Medulla oblongata (tissue), 1 donor: ENCODE measurements at regions not wholly inside any gene's neighbourhood (a gene's known extent, or its start where the extent isn't known, plus 50 kb on each side); places are given as distances from the start of the nearest gene placed in this dataset.
A peak's percentile ranks its signal among the peaks of the same experiment; 100 is the strongest.

Experiments used
- DNase-seq: peaks from one replicate; pipeline ENCODE4 v3.0.0-alpha.2; 2015; ENCODE audit errors: extremely low spot score

DNA sequence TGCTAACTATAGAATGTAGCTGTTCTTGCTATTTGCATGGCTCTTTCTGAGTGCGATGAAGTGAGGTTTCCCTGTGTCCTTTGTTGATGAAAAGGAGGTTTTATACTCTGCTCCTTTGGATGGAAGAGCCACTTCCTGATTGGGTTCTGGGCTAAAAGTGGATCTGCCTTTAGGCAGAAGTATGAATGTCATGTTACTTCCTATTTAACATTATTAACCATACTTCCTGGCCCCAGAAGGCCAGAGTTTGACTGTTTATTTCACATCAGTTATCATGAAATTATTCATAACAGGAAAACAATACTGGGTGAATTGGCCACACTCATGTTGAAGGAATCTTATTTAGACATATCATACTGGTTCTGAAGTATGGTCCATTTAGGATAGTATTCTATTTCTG lies 386.2 kb downstream of the PCDH7 start:
- no peak for DNase-seq

- DNase-seq: no peak
Measured at GRCh38 chr4:31107362-31107761, 387.2 kb downstream of the PCDH7 start.

GRCh38 chr4:31108762-31109161 lies 388.6 kb downstream of the PCDH7 start:
- no peak for DNase-seq

- no peak for DNase-seq
Measured at GRCh38 chr4:31111790-31112189, 391.6 kb downstream of the PCDH7 start.

DNA sequence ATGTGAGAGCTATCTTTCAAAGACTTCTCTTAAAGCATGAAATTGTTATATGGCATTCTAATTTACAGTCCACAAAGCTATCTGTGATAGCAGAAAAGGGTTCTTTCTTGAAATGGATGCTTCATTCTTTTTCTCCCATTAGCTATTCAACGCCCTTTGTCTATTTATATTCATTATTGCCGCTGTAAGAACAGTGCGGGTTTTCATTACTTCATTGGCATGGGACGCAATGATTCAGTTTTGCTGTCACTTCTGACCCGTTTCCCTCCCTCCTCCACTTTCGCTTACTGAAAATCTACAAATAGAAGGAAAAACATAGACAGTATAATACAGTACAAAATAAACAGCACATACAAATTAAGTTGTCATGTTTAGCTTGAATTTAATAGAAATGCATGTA lies 394.6 kb downstream of the PCDH7 start:
- DNase-seq: peak; percentile 66

- no peak for DNase-seq
Measured at GRCh38 chr4:31124008-31124585, 403.9 kb downstream of the PCDH7 start.

DNA sequence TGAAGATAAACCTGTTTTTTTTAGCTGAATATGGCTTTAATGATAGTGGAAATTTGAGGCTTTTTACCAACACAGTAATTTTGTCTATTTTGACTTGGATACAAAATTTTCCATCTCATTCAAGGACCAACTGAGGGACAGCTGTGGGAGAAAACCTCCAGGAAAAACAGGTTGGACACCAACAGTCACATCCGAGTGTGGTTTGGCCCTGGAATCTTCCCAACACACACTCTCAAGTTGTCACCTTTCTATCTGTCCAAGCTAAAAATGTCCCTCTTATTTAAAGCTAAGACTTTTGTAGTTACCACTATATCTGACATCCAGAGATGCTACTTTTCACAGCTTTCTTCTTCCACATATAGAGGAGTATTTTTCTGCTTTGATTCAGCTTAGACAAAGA lies 404.9 kb downstream of the PCDH7 start:
- DNase-seq: no peak

DNA sequence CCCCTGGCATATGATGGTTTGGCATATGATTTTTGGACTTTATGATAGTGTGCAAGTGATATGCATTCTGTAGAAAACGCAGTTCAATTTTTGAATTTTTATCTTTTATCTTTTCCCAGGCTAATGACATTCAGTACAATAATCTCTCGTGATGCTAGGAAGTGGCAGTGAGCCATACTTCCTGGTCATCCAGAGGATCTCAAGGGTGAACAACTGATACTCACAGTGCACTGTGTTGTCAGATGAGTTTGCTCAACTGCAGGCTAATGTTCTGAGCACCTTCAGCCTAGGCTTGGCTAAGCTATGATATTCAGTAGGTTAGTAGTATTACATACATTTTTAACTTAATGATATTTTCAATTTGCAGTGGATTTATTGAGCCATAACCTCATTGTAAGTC lies 405.3 kb downstream of the PCDH7 start:
- DNase-seq: no peak

DNA sequence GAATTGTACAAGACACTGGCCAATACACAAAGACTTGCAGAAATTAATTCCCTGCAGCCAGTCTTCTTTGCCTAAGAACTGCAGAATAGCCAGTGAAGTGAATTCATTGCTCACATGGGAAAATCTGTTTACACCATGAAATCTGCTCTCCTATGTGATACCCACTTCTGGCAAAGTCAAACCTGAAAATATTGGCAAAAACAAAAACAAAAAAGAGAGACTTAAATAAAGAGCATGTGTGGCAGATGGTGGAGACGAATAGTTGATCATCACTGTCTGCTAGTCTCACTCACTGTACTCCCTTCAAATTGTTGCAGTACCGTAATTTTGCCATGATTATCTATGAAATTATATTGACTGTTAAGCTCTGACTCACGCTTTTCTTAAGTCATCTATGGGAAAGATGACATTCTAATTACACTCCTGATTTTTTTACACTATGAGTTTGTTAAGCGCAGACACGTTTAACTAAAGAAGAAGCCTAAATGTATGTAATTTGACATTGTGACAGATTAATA lies 406.8 kb downstream of the PCDH7 start:
- no peak for DNase-seq

GRCh38 chr4:31130930-31131329 lies 410.8 kb downstream of the PCDH7 start:
- no peak for DNase-seq

- DNase-seq: no peak
Measured at GRCh38 chr4:31134720-31135119, 414.6 kb downstream of the PCDH7 start.

DNA sequence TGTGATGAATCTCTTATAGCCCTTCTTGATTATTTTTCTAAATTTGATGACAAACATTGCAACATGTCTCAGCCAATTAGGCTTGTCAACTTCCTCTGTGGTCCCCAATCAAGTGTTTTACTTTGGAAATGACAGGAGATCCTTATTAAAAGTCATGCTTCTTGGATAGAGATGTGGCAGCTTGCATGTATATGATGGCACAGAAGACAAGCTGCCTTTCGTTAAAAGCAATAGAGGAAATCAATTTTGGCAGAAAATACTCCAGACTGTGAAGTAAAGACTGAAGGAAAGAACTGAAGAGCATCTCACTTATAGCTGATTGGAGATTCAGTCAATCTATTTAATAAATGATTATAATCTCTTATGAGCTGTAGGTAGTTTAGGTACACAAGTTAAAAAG lies 419.6 kb downstream of the PCDH7 start:
- no peak for DNase-seq

GRCh38 chr4:31141095-31141831 lies 421.1 kb downstream of the PCDH7 start:
- no peak for DNase-seq

GRCh38 chr4:31141832-31142142 lies 421.6 kb downstream of the PCDH7 start:
- DNase-seq: no peak

- DNase-seq: no peak
Measured at GRCh38 chr4:31146366-31146765, 426.2 kb downstream of the PCDH7 start.

GRCh38 chr4:31148990-31149389 lies 428.8 kb downstream of the PCDH7 start:
- no peak for DNase-seq

DNA sequence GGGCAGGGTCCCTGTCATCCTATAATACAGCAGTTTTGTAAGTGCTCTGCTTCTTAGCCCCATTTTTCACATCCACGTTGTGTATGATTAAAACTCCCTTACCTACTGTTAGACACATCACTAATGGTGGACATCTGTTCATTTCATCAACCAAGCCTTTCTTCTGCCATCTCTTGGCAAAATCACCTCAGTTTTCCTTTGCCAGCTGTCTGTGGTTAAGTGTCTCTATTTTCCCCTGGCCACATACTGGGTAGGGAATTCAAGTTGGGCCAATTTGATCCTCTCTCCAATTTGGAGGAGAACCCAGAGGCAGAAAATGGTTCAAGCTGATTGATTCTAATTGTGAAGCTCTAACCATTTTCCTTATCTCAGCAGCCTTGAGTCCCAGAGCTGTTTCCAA lies 436.1 kb downstream of the PCDH7 start:
- DNase-seq: no peak

- peak; percentile 20 for DNase-seq
Measured at GRCh38 chr4:31160146-31160545, 440.0 kb downstream of the PCDH7 start.

DNA sequence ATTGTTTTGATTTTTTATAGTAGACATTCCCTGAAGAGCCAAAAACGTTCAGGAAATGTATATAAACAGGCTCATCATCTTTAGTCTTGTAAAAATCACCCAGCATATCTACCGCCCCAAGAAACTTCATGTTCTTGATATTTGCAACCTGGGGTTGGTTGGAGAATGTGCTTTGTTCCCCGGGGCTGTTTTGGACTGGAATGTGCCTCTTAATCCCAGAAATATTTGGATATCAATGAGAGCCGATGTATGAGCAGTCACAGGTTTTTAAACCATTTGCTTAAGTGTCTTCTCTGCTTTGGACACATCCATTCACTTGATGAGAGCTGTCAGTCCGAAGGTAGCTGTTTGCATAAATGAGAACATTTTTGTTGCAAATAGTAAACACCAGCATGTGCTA lies 449.7 kb downstream of the PCDH7 start:
- no peak for DNase-seq

DNA sequence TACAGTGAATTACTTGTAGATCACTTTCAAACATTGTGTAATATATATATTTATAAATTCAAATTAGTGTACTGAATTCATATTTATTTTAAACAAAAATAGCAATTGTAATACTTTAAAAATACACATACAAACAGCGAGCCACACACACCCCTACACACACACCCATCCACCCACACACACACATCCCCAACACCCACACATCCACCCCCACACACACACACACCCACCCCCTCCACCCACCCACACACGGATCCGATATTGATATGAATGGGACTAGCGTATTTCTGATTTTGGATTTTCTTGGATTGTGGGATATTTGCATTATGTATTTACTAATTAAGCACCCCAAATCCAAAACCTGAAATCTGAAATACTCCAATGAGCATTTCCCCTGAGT lies 451.2 kb downstream of the PCDH7 start:
- DNase-seq: no peak

- DNase-seq: no peak
Measured at GRCh38 chr4:31175242-31175910, 455.2 kb downstream of the PCDH7 start.

- no peak for DNase-seq
Measured at GRCh38 chr4:31183256-31183655, 463.1 kb downstream of the PCDH7 start.

- no peak for DNase-seq
Measured at GRCh38 chr4:31185014-31185585, 464.9 kb downstream of the PCDH7 start.
